Loucy (cell line): ENCODE measurements at regions not wholly inside any gene's neighbourhood (a gene's known extent, or its start where the extent isn't known, plus 50 kb on each side); places are given as distances from the start of the nearest gene placed in this dataset.

Experiments
- CTCF ChIP-seq: fragments of 200-600 bp; sonication (generic); conservative IDR thresholded peaks from 2 replicates; pipeline ENCODE4 v1.5.1; 2014; ENCODE audit warnings: mild to moderate bottlenecking, antibody characterized with exemption, low read length
- EZH2phosphoT487 ChIP-seq: fragments of 200-600 bp; IDR thresholded peaks from 2 replicates; pipeline ENCODE4 v1.6.1; 2018; ENCODE audit warnings: antibody characterized with exemption, mild to moderate bottlenecking, moderate library complexity, borderline replicate concordance

GRCh38 chr12:91627225-91627624, 444.6 kb upstream of the DCN start:
- TF ChIP-seq EZH2phosphoT487 = no peak
- TF ChIP-seq CTCF = no peak
